H9 (cell line): ENCODE measurements at regions not wholly inside any gene's neighbourhood (a gene's known extent, or its start where the extent isn't known, plus 50 kb on each side); places are given as distances from the start of the nearest gene placed in this dataset.

Experiments used
- DNase-seq: peaks from one replicate; pipeline ENCODE4 v3.0.0-alpha.2; 2017
- H2AFZ ChIP-seq: one replicate; pipeline ENCODE4 v1.6.1; 2013; ENCODE audit warnings: mild to moderate bottlenecking, low read length, control low read depth, moderate library complexity
- H2AK5ac ChIP-seq: 2 replicates; pipeline ENCODE4 v1.6.1; 2013; ENCODE audit warnings: low read length, control low read depth, mixed read lengths; ENCODE audit not compliant: insufficient read length
- H2BK120ac ChIP-seq: one replicate; pipeline ENCODE4 v1.6.1; 2013; ENCODE audit warnings: low read depth, mild to moderate bottlenecking, low read length, control low read depth, inconsistent platforms; ENCODE audit not compliant: poor library complexity, severe bottlenecking
- H2BK12ac ChIP-seq: 2 replicates; pipeline ENCODE4 v1.6.1; 2013; ENCODE audit warnings: low read length, control low read depth, mixed read lengths, low read depth; ENCODE audit not compliant: insufficient read length
- H2BK15ac ChIP-seq: 2 replicates; pipeline ENCODE4 v1.6.1; 2013; ENCODE audit warnings: low read depth, low read length, control low read depth
- H2BK20ac ChIP-seq: one replicate; pipeline ENCODE4 v1.6.1; 2013; ENCODE audit warnings: low read depth, mild to moderate bottlenecking, low read length, control low read depth, inconsistent platforms; ENCODE audit not compliant: poor library complexity, severe bottlenecking
- H2BK5ac ChIP-seq: 2 replicates; pipeline ENCODE4 v1.6.1; 2013; ENCODE audit warnings: low read length, control low read depth, mixed read lengths; ENCODE audit not compliant: insufficient read length
- H3K14ac ChIP-seq: 2 replicates; pipeline ENCODE4 v1.6.1; 2013; ENCODE audit warnings: low read length, control low read depth; ENCODE audit not compliant: insufficient read depth
- H3K18ac ChIP-seq: 2 replicates; pipeline ENCODE4 v1.6.1; 2013; ENCODE audit warnings: low read depth, mild to moderate bottlenecking, mixed read lengths, low read length, control low read depth; ENCODE audit not compliant: insufficient read length
- H3K23ac ChIP-seq: 2 replicates; pipeline ENCODE4 v1.6.1; 2013; ENCODE audit warnings: low read length, control low read depth, mixed read lengths, low read depth; ENCODE audit not compliant: insufficient read length
- H3K23me2 ChIP-seq: 2 replicates; pipeline ENCODE4 v1.6.1; 2013; ENCODE audit warnings: low read depth, mild to moderate bottlenecking, mixed read lengths, low read length, control low read depth; ENCODE audit not compliant: insufficient read length, poor library complexity, severe bottlenecking
- H3K27ac ChIP-seq: 2 replicates; pipeline ENCODE4 v1.5.1; 2013; ENCODE audit warnings: low read length, control low read depth, mixed read lengths, low read depth; ENCODE audit not compliant: insufficient read length
- H3K27me3 ChIP-seq: 2 replicates; pipeline ENCODE4 v1.6.1; 2013; ENCODE audit warnings: low read length, control low read depth, inconsistent platforms; ENCODE audit not compliant: insufficient read depth
- H3K4ac ChIP-seq: 2 replicates; pipeline ENCODE4 v1.6.1; 2013; ENCODE audit warnings: low read depth, mild to moderate bottlenecking, control low read depth, inconsistent platforms, low read length, moderate library complexity
- H3K4me1 ChIP-seq: 2 replicates; pipeline ENCODE4 v1.6.1; 2013; ENCODE audit warnings: low read length, control low read depth, inconsistent platforms; ENCODE audit not compliant: insufficient read depth
- H3K4me2 ChIP-seq: 2 replicates; pipeline ENCODE4 v1.6.1; 2013; ENCODE audit warnings: low read length, control low read depth, mixed read lengths; ENCODE audit not compliant: insufficient read length, insufficient read depth
- H3K56ac ChIP-seq: 2 replicates; pipeline ENCODE4 v1.6.1; 2013; ENCODE audit warnings: low read depth, mild to moderate bottlenecking, mixed read lengths, low read length, control low read depth; ENCODE audit not compliant: insufficient read length
- H3K79me1 ChIP-seq: 2 replicates; pipeline ENCODE4 v1.6.1; 2013; ENCODE audit warnings: low read depth, mild to moderate bottlenecking, moderate library complexity, low read length, control low read depth, inconsistent platforms; ENCODE audit not compliant: insufficient read depth, poor library complexity, severe bottlenecking
- H3K79me2 ChIP-seq: 2 replicates; pipeline ENCODE4 v1.6.1; 2013; ENCODE audit warnings: low read length, control low read depth, inconsistent platforms; ENCODE audit not compliant: insufficient read depth
- H3K9ac ChIP-seq: 2 replicates; pipeline ENCODE4 v1.6.1; 2013; ENCODE audit warnings: low read length, control low read depth, mixed read lengths; ENCODE audit not compliant: insufficient read length; ENCODE audit errors: extremely low read depth
- H3K9me3 ChIP-seq: one replicate; pipeline ENCODE4 v1.6.1; 2013; ENCODE audit warnings: low read depth, low read length, inconsistent platforms; ENCODE audit not compliant: control insufficient read depth
- H3T11ph ChIP-seq: one replicate; pipeline ENCODE4 v1.6.1; 2013; ENCODE audit warnings: mild to moderate bottlenecking, low read length, control low read depth, inconsistent platforms
- H4K20me1 ChIP-seq: one replicate; pipeline ENCODE4 v1.6.1; 2013; ENCODE audit not compliant: control insufficient read depth, insufficient read length, insufficient read depth
- H4K5ac ChIP-seq: 2 replicates; pipeline ENCODE4 v1.6.1; 2013; ENCODE audit warnings: low read depth, mild to moderate bottlenecking, mixed read lengths, low read length, control low read depth; ENCODE audit not compliant: insufficient read length
- H4K8ac ChIP-seq: replicated peaks from 2 replicates; pipeline ENCODE4 v1.6.1; 2013; ENCODE audit warnings: low read length, control low read depth, mixed read lengths, low read depth; ENCODE audit not compliant: insufficient read length
- H4K91ac ChIP-seq: 2 replicates; pipeline ENCODE4 v1.6.1; 2013; ENCODE audit warnings: low read depth, mild to moderate bottlenecking, moderate library complexity, mixed read lengths, low read length, control low read depth; ENCODE audit not compliant: insufficient read length
- H3K27ac Mint-ChIP-seq, 3 experiments: 2 replicates in 2 of 3; 3 replicates in 1 of 3; pipeline ENCODE4 v1.8.0; 2020 to 2021; ENCODE audit warnings: mixed read lengths in 3 of 3, mild to moderate bottlenecking in 1 of 3, moderate library complexity in 1 of 3
- H3K27me3 Mint-ChIP-seq: 2 replicates; pipeline ENCODE4 v1.8.0; 2021; ENCODE audit warnings: low read depth, mild to moderate bottlenecking, moderate library complexity, mixed read lengths
- H3K36me3 Mint-ChIP-seq, 3 experiments: 2 replicates in 2 of 3; 3 replicates in 1 of 3; pipeline ENCODE4 v1.8.0; 2020 to 2021; ENCODE audit warnings: low read depth in 3 of 3, mixed read lengths in 3 of 3; ENCODE audit not compliant: insufficient read depth in 1 of 3
- H3K4me1 Mint-ChIP-seq, 2 experiments: 2 replicates each; pipeline ENCODE4 v1.8.0; 2020; ENCODE audit warnings: mixed read lengths in 2 of 2
- H3K4me3 Mint-ChIP-seq, 2 experiments: 2 replicates in 1 of 2; 3 replicates in 1 of 2; pipeline ENCODE4 v1.8.0; 2020 to 2021; ENCODE audit warnings: mild to moderate bottlenecking in 2 of 2, mixed read lengths in 2 of 2, moderate library complexity in 1 of 2
- H3K9me3 Mint-ChIP-seq, 2 experiments: 2 replicates in 1 of 2; 3 replicates in 1 of 2; pipeline ENCODE4 v1.8.0; 2020; ENCODE audit warnings: mild to moderate bottlenecking in 2 of 2, mixed read lengths in 2 of 2, moderate library complexity in 1 of 2
- CTCF ChIP-seq: fragments of 200-600 bp; sonication (generic); conservative IDR thresholded peaks from 3 replicates; pipeline ENCODE4 v1.8.0; 2021; ENCODE audit warnings: antibody characterized with exemption, mild to moderate bottlenecking
- WGBS: extraction: QIAGEN DNeasy Blood & Tissue Kit; methylation state at CpG from one replicate; pipeline ENCODE4 v1.1.7; 2013; ENCODE audit warnings: missing lambda C conversion rate, low lambda C conversion rate, mixed read lengths; ENCODE audit not compliant: insufficient read length; ENCODE audit errors: extremely low coverage; 5-methylcytosine and 5-hydroxymethylcytosine counted together

DNA sequence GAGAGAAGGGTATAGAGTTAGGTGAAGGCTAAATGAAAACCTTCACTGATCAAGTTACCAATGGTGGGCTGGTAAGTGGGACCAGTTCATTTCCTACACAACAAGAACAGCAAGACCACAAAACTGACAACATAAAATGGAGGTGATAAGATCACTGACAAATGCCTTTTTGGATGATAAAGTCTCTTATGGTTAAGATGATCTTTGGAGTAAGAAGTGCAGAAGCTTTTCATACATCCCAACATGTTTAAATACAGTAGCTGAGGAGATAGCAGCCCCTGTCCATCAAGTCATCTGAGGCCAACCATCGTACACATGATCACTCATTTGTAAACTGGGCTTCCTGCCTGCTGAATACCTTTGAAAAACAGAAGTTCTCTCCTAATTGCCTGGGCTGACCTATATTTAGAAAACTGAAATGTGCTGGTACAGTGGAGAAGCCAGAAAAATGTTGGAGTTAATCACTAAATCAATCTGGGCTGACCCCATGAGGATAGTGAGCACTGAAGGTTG, 259.0 kb upstream of the ZFHX3 start:
- Histone ChIP-seq H4K5ac (no peak overlapping the region), H4K20me1 (no peaks in the 10 kb centered on the region), H3K18ac (no peak overlapping the region), H3K9ac (no peak overlapping the region), H3K9me3 (no peaks in the 10 kb centered on the region), H3K79me1 (no peaks in the 10 kb centered on the region), H3K56ac (no peak overlapping the region), H2BK5ac (no peak overlapping the region), H4K8ac (no peak overlapping the region), H3K4me2 (no peak overlapping the region), H3K23me2 (no peaks in the 10 kb centered on the region), H2BK12ac (no peak overlapping the region), H3K14ac (no peak overlapping the region), H2AK5ac (no peak overlapping the region), H3K27ac (no peak overlapping the region), H2BK20ac (no peak overlapping the region), H2BK120ac (no peak overlapping the region), H3K23ac (no peak overlapping the region), H3K79me2 (no peaks in the 10 kb centered on the region), H3K4ac (no peak overlapping the region), H3K27me3 (no peaks in the 10 kb centered on the region; the same call in 1 of the 2 replicates), H3K4me1 (no peaks in the 10 kb centered on the region; the same call in 1 of the 2 replicates), H2AFZ (no peak overlapping the region), H3T11ph (no peak overlapping the region), H2BK15ac (no peak overlapping the region), H4K91ac (no peak overlapping the region)
- DNase-seq: no peak
- Mint-ChIP-seq H3K27ac (no peak overlapping the region), H3K4me3 (no peak overlapping the region), H3K36me3 (no peaks in the 10 kb centered on the region), H3K9me3 (no peaks in the 10 kb centered on the region), H3K27me3 (no peaks in the 10 kb centered on the region), H3K4me1 (peaks cover 8 to 12% of the 10 kb centered on the region in 2 experiments)
- TF ChIP-seq CTCF: no peak
- WGBS: no CpG with 5 or more reads among the region's 1 CpG
